WTC11 (cell line): ENCODE measurements at regions not wholly inside any gene's neighbourhood (a gene's known extent, or its start where the extent isn't known, plus 50 kb on each side); places are given as distances from the start of the nearest gene placed in this dataset.

Experiments used
- CTCF ChIP-seq: fragments of 200-600 bp; IDR thresholded peaks from 2 replicates; pipeline ENCODE4 v1.8.0; 2022; ENCODE audit warnings: antibody characterized with exemption
- E2F4 ChIP-seq: sonication (generic); formaldehyde crosslinking; IDR thresholded peaks from 2 replicates; pipeline ENCODE4 v1.8.1; 2022; ENCODE audit warnings: low read depth, mild to moderate bottlenecking, moderate library complexity, missing genetic modification reagents, borderline replicate concordance
- NFATC4 ChIP-seq: fragments of 250-450 bp; sonication (Bioruptor Pico); IDR thresholded peaks from 2 replicates; pipeline ENCODE4 v1.9.0; 2021; ENCODE audit warnings: mild to moderate bottlenecking
- NR1H2 ChIP-seq: sonication (generic); formaldehyde crosslinking; IDR thresholded peaks from 2 replicates; pipeline ENCODE4 v1.9.0; 2021; ENCODE audit warnings: mild to moderate bottlenecking, moderate library complexity, missing genetic modification reagents
- RELA ChIP-seq: sonication (generic); formaldehyde crosslinking; IDR thresholded peaks from 2 replicates; pipeline ENCODE4 v1.8.1; 2022; ENCODE audit warnings: missing genetic modification reagents, mild to moderate bottlenecking, borderline replicate concordance
- TP53 ChIP-seq: sonication (generic); formaldehyde crosslinking; IDR thresholded peaks from 2 replicates; pipeline ENCODE4 v1.8.1; 2023; ENCODE audit warnings: mild to moderate bottlenecking, missing genetic modification reagents
- ZMAT4 ChIP-seq: fragments of 250-450 bp; sonication (Bioruptor Pico); IDR thresholded peaks from 2 replicates; pipeline ENCODE4 v1.9.0; 2021; ENCODE audit warnings: mild to moderate bottlenecking
- ZSCAN18 ChIP-seq: fragments of 250-450 bp; sonication (Bioruptor Pico); IDR thresholded peaks from 2 replicates; pipeline ENCODE4 v2.1.2; 2022; ENCODE audit warnings: mild to moderate bottlenecking, moderate library complexity

GRCh38 chr10:78407009-78407711 is 373.5 kb downstream of the RPS24 start:
- TF ChIP-seq ZMAT4 (CRISPR knock-in tag) (no peak), TP53 (CRISPR knock-in tag) (no peak), CTCF (no peak), RELA (no peak), E2F4 (CRISPR knock-in tag) (no peak), NR1H2 (no peak), ZSCAN18 (CRISPR knock-in tag) (no peak), NFATC4 (CRISPR knock-in tag) (no peak)
